HG02852 (cell line): ENCODE measurements at regions not wholly inside any gene's neighbourhood (a gene's known extent, or its start where the extent isn't known, plus 50 kb on each side); places are given as distances from the start of the nearest gene placed in this dataset.
"Not testable (repeated sequence)": the region's sequence is repeated elsewhere in the genome, so short reads cannot be mapped to it uniquely, and the experiment has no call there.

Experiments used
- ATAC-seq: cut with Tn5 transposase; IDR thresholded peaks from one replicate; pipeline ENCODE4 v1.9.1; 2021; ENCODE audit warnings: mild to moderate bottlenecking, moderate library complexity; ENCODE audit not compliant: unreplicated experiment

GRCh38 chr14:58876608-58877007 is 238.8 kb downstream of the DACT1 start:
- ATAC-seq, result no peak

GRCh38 chr14:58878439-58879139 is 240.8 kb downstream of the DACT1 start:
- ATAC-seq, result no peak

DNA sequence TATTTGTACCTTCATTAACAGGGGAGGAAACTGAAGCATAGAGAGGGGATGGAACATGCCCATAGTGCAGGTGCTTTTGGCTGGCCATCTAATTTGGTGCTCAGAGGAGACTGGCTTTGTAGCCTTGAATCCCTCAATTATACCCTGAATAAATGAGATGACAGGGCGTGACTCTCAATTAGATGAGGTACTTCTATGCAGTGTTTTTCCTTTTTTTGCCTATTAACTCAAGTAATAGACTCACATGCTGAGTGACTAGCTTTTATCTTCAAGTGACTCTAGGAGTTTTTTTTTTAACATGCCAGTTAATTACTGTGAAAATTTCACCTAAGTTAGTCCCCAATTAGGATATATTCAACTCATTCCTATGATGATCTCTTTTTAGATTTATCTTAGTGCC is 243.7 kb downstream of the DACT1 start:
- no peak for ATAC-seq

- ATAC-seq, result no peak
These were observed 244.8 kb downstream of the DACT1 start for GRCh38 chr14:58882577-58883018.

DNA sequence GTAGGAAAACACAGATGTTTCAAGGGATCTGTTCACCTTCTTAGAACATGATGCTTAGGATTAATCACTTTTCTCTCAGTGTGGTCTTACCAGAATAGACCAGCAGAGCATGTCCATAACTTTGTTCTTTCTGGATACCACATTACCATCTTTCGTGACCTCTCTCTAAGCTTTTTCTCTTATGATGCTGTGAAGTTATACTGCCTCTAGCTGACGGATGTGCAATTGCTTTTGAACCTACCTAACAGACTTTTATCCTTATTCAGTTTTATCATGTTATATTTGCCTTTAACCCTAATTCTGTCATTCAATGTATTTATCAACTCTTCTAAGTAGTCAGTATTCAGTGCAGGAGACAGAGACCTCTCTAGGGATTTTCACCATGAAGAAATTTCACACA is 246.7 kb downstream of the DACT1 start:
- ATAC-seq, result no peak

- ATAC-seq, result no peak
These were observed 250.2 kb downstream of the DACT1 start for GRCh38 chr14:58887931-58888330.

GRCh38 chr14:58898655-58899316 is 261.0 kb downstream of the DACT1 start:
- ATAC-seq, result no peak

- ATAC-seq, result no peak
These were observed 261.6 kb downstream of the DACT1 start for GRCh38 chr14:58899317-58899713.

- no peak for ATAC-seq
These were observed 264.1 kb downstream of the DACT1 start for GRCh38 chr14:58901826-58902225.

- no peak for ATAC-seq
These were observed 267.0 kb downstream of the DACT1 start for GRCh38 chr14:58904776-58905175.

DNA sequence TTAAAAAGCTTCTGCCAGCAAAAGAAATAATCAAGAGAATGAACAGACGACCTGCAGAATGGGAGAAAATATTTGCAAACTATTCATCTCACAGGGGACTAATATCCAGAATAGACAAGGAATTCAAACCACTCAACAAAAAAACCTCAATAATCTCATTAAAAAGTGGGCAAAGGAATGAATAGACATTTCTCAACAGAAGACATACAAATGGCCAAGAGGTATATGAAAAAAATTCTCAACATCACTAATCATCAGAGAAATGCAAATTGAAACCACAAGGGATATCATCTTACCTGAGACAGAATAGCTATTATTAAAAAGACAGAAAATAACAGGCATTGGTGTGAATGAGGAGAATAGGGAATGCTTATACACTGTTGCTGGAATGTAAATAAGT is 270.0 kb downstream of the DACT1 start:
- no peak for ATAC-seq

DNA sequence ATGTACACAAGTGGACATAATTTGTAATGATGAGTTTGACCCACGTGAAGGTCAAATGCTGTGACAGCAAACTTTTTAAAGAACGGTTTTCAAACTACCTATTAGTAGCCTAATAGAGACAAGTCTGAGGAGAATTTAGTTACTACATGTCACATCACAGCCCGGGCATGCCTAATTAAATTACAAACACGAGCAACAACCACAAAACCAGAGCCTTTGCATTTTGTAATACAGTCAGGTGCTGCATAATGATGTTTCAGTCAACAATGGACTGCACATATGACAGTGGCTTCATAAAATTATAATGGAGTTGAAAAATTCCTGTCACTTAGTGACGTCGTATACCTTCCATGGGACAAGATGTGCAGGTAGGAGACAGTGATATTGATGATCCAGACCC is 274.5 kb downstream of the DACT1 start:
- no peak for ATAC-seq

- no peak for ATAC-seq
These were observed 275.2 kb downstream of the DACT1 start for GRCh38 chr14:58912799-58913432.

GRCh38 chr14:58914279-58914855 is 274.1 kb upstream of the DAAM1 start:
- no peak for ATAC-seq

GRCh38 chr14:58915646-58916045 is 272.8 kb upstream of the DAAM1 start:
- no peak for ATAC-seq

- no peak for ATAC-seq
These were observed 270.3 kb upstream of the DAAM1 start for GRCh38 chr14:58918066-58918738.

DNA sequence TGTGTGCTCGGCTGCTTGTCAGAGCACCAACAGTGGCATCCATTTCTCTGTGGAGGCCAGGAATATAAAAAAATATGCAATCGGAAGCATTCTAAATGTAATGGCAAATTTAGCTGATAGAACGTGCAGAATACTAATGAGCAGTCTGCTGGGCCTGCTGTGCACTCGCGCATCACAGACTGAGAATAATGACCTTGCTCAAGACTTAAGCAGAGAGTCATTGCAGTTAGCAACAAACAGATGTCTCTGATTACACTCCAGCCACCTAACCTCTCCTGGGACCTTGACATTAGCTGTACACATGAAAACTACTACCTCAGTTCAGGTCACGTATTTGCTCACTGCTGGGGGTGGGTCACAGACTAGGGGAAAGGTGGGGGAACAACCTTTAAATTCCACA is 269.2 kb upstream of the DAAM1 start:
- no peak for ATAC-seq

DNA sequence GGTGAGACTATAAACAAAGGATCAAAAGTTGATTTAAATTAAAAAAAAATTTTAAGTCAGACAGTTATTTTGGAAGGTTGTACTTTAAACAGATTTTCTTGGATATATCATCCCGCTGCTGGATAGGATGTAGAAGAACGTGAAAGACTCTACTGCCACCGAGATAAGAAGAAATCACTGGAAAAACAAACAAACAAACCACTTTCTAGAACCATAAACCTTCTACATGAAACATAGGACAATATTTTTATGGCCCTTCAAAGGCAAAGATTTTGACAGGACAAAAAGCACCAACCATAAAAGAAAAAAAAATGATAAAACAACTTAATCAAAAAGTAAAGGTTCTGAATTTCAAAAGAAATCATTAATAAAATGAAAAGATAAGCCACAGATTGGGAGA is 268.2 kb upstream of the DAAM1 start:
- no peak for ATAC-seq

DNA sequence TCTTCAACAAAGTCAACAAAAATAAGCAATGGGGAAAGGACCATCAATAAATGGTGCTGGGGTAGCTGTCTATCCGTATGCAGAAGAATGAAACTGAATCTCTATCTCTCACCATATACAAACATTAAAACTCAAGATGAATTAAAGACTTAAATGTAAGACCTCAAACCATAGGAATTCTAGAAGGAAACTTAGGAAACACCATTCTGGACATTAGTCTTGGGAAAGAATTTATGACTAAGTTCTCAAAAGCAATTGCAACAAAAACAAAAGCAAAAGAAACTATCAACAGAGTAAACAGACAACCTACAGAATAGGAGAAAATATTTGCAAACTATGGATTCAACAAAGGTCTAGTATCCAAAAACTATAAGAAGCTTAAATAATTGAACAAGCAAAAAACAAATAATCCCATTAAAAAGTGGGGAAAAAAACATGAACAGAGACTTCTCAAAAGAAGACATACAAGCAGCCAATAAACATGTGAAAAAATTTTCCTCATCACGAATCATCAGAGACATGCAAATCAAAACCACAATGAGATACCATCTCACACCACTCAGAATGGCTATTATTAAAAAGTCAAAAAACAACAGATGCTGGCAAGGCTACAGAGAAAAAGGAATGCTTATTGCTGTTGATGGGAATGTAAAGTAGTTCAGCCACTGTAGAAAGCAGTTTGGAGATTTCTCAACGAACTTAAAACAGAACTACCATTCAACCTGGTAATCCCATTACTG is 266.1 kb upstream of the DAAM1 start:
- not testable (repeated sequence) for ATAC-seq

- ATAC-seq, result no peak
These were observed 264.6 kb upstream of the DAAM1 start for GRCh38 chr14:58923751-58924405.
